MG63 (cell line): ENCODE measurements at regions not wholly inside any gene's neighbourhood (a gene's known extent, or its start where the extent isn't known, plus 50 kb on each side); places are given as distances from the start of the nearest gene placed in this dataset.
A peak's percentile ranks its signal among the peaks of the same experiment; 100 is the strongest.
"Not testable (repeated sequence)": the region's sequence is repeated elsewhere in the genome, so short reads cannot be mapped to it uniquely, and the experiment has no call there.

Experiments used
- DNase-seq: peaks from one replicate; pipeline ENCODE4 v3.0.0-alpha.2; 2020
- H3K27me3 ChIP-seq: fragments of 250-450 bp; sonication (Bioruptor Pico); 2 replicates; pipeline ENCODE4 v1.5.1; 2020; ENCODE audit warnings: mild to moderate bottlenecking, moderate library complexity
- H3K36me3 ChIP-seq: fragments of 250-450 bp; sonication (Bioruptor Pico); 2 replicates; pipeline ENCODE4 v1.5.1; 2020; ENCODE audit warnings: mild to moderate bottlenecking, moderate library complexity
- H3K4me3 ChIP-seq: fragments of 250-450 bp; sonication (Bioruptor Pico); 2 replicates; pipeline ENCODE4 v1.5.1; 2020; ENCODE audit warnings: mild to moderate bottlenecking, moderate library complexity
- H3K9me3 ChIP-seq: fragments of 250-450 bp; sonication (Bioruptor Pico); 2 replicates; pipeline ENCODE4 v1.5.1; 2020; ENCODE audit warnings: mild to moderate bottlenecking, moderate library complexity

DNA sequence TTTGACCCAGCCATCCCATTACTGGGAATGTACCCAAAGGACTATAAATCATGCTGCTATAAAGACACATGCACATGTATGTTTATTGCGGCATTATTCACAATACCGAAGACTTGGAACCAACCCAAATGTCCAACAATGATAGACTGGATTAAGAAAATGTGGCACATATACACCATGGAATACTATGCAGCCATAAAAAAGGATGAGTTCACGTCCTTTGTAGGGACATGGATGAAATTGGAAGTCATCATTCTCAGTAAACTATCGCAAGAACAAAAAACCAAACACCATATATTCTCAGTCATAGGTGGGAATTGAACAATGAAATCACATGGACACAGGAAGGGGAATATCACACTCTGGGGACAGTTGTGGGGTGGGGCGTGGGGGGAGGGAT is 170.4 kb downstream of the PPP1R3A start:
- not testable (repeated sequence) for H3K4me3 ChIP-seq, DNase-seq, H3K9me3 ChIP-seq, H3K27me3 ChIP-seq, H3K36me3 ChIP-seq

DNA sequence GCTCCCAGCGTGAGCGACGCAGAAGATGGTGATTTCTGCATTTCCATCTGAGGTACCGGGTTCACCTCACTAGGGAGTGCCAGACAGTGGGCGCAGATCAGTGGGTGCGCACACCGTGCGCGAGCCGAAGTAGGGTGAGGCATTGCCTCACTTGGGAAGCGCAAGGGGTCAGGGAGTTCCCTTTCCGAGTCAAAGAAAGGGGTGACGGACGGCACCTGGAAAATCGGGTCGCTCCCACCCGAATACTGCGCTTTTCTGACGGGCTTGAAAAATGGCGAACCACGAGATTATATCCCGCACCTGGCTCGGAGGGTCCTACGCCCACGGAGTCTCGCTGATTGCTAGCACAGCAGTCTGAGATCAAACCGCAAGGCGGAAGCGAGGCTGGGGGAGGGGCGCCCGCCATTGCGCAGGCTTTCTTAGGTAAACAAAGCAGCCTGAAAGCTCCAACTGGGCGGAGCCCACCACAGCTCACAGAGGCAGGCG is 175.8 kb downstream of the PPP1R3A start:
- H3K9me3 ChIP-seq, H3K36me3 ChIP-seq, H3K4me3 ChIP-seq, DNase-seq, H3K27me3 ChIP-seq: not testable (repeated sequence)

DNA sequence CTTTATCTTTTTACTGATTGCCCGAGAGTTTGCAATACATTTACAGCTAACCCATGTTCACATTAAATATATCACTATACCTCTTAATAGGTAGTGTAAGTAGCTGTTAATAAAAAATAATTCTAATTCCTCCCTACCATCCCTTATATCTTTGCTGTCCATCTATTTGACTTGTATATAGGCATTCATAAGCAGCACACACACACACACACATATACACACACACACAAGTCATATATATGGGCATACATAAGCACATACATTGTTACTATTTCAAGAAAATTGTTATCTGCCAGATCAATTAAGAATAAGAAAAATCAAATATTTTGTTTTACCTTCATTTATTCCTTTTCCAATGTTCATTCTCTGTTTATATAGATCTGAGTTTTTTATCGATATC is 176.4 kb downstream of the PPP1R3A start:
- Histone ChIP-seq H3K9me3 (no peaks in the 10 kb centered on the region), H3K4me3 (no peak overlapping the region), H3K27me3 (no peaks in the 10 kb centered on the region), H3K36me3 (no peaks in the 10 kb centered on the region)
- DNase-seq, result no peak

GRCh38 chr7:113731571-113731970 is 187.2 kb downstream of the PPP1R3A start:
- no peak for DNase-seq
- Histone ChIP-seq H3K27me3 (no peaks in the 10 kb centered on the region), H3K4me3 (no peak overlapping the region), H3K9me3 (no peaks in the 10 kb centered on the region), H3K36me3 (no peaks in the 10 kb centered on the region)

- Histone ChIP-seq H3K4me3 (no peak overlapping the region), H3K9me3 (no peaks in the 10 kb centered on the region), H3K36me3 (no peaks in the 10 kb centered on the region), H3K27me3 (no peaks in the 10 kb centered on the region)
- peak; percentile 28 for DNase-seq
Observed at GRCh38 chr7:113730309-113730955, 188.4 kb downstream of the PPP1R3A start.

DNA sequence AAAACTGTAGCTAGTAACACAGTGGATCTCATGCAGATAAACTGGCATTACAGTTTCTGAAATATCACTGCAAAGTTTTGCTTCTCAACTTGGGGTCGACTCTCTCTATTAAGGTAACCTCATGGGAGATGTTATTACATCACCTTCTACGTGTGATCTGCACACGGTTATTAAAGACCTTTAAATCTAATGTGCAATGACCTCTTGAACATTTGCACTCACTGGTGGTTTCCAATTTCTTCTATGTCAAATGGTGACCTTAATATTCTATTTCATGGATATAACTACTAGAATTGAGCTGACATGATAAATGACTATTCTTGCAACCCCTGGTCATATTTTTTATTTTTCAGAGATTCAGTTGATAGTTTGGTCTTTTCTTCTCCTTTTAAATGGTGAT is 191.3 kb downstream of the PPP1R3A start:
- no peak for DNase-seq
- Histone ChIP-seq H3K4me3 (no peak overlapping the region), H3K27me3 (no peaks in the 10 kb centered on the region), H3K36me3 (no peaks in the 10 kb centered on the region), H3K9me3 (no peaks in the 10 kb centered on the region)

- no peaks in the 10 kb centered on the region for H3K36me3 ChIP-seq
- H3K27me3 ChIP-seq, result no peaks in the 10 kb centered on the region
- H3K4me3 ChIP-seq, result no peak overlapping the region
- DNase-seq, result no peak
- no peaks in the 10 kb centered on the region for H3K9me3 ChIP-seq
Observed at GRCh38 chr7:113722006-113722405, 196.8 kb downstream of the PPP1R3A start.

GRCh38 chr7:113717739-113718138 is 201.1 kb downstream of the PPP1R3A start:
- Histone ChIP-seq H3K9me3 (no peaks in the 10 kb centered on the region), H3K27me3 (no peaks in the 10 kb centered on the region), H3K36me3 (no peaks in the 10 kb centered on the region), H3K4me3 (no peak overlapping the region)
- DNase-seq, result no peak

GRCh38 chr7:113715981-113716856 is 202.6 kb downstream of the PPP1R3A start:
- no peaks in the 10 kb centered on the region for H3K36me3 ChIP-seq
- H3K27me3 ChIP-seq, result no peaks in the 10 kb centered on the region
- no peaks in the 10 kb centered on the region for H3K9me3 ChIP-seq
- no peak for DNase-seq
- H3K4me3 ChIP-seq, result no peak overlapping the region

GRCh38 chr7:113715262-113715661 is 203.5 kb downstream of the PPP1R3A start:
- H3K36me3 ChIP-seq, result no peaks in the 10 kb centered on the region
- no peaks in the 10 kb centered on the region for H3K27me3 ChIP-seq
- H3K4me3 ChIP-seq, result no peak overlapping the region
- no peak for DNase-seq
- no peaks in the 10 kb centered on the region for H3K9me3 ChIP-seq

DNA sequence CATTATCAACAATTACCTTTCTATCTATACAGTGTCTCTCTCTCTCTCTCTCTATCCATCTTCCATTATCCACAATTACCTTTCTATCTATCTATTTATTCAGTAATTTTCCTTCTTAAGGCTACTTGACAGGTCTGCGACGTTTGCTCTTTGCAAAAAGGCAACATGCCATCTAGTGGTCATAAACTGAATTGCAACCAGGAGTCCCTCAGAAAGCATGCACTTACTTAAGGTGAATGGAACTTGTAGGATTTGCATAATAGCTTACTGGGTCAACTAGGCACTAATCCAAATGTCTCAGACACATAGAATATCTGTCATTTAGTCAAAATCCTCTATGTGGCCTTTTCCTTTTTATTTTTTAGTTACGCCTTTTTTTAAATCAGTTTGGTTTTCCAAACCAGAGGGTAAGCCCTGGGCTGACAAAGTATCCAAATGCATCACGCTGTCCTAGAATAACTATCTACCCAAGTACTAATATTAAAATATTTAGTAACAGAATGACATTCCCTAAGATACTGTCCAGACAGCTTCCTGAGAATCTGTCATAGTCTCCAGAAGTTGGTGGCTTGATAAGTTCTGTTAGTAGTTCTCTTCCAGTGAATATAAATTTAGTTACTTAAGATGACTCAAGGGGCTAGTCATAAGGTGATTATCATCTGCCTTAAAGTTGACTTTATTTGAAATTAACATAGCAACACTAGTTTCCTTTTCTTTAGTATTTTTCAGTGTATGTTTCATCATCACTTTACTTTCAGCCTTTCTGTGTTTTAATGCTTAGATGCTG is 208.3 kb downstream of the PPP1R3A start:
- Histone ChIP-seq H3K9me3 (no peaks in the 10 kb centered on the region), H3K36me3 (no peaks in the 10 kb centered on the region), H3K4me3 (no peak overlapping the region), H3K27me3 (no peaks in the 10 kb centered on the region)
- peak; percentile 10 for DNase-seq

GRCh38 chr7:113705439-113705838 is 213.4 kb downstream of the PPP1R3A start:
- H3K9me3 ChIP-seq, result no peaks in the 10 kb centered on the region
- no peaks in the 10 kb centered on the region for H3K36me3 ChIP-seq
- no peaks in the 10 kb centered on the region for H3K27me3 ChIP-seq
- H3K4me3 ChIP-seq, result no peak overlapping the region
- no peak for DNase-seq

DNA sequence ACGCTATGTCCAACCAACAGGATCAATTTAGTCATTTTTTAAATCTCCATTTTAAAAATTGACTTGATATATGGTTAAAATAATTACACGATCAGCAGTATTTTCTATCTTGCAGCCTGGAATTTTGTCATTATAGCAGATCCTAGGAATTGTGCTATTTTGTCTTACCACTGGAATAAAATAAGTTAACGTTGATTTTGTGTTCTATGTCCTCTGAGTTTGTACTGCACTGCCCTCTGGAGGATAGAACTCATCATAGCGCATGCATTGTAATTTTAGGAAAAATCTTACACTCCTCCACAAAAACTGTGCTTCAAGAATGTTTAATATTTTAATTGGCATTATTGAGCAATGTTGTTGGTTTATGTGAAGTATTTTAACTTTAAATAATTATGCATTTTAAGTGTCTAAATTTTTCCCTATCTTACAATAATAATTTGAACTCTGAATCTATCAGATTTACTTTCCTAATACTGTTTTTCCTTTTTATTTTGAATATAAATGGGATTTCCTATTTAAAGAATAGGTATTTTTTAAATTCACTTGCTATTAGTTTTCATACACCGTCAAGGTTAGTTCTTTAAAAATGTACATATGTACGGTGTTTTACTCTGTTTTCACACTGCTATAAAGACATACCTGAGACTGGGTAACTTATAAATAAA is 220.1 kb downstream of the PPP1R3A start:
- H3K4me3 ChIP-seq, result peak overlapping the region; percentile 5; the same call in 1 of the 2 replicates
- H3K27me3 ChIP-seq, result no peaks in the 10 kb centered on the region
- DNase-seq, result no peak
- H3K9me3 ChIP-seq, result no peaks in the 10 kb centered on the region
- no peaks in the 10 kb centered on the region for H3K36me3 ChIP-seq

DNA sequence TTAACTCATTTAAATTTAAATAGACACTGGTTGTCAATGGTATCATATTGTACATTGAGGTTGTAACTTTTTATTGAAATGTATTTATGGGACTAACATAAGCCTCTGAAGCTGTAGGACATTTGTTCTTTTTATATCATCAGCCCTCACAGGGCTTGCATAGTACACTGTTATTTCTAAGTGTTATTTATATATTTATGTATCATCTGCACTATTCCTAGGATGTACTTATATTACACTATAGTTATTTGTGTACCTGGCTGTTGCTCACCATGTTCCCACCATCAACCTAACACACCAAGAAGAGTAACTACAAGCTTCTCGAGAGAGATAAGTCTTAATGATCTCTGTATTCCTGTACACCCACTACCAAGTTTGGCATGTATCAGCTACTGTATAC is 224.7 kb downstream of the PPP1R3A start:
- Histone ChIP-seq H3K27me3 (no peaks in the 10 kb centered on the region), H3K36me3 (no peaks in the 10 kb centered on the region), H3K9me3 (no peaks in the 10 kb centered on the region), H3K4me3 (no peak overlapping the region)
- DNase-seq, result no peak

DNA sequence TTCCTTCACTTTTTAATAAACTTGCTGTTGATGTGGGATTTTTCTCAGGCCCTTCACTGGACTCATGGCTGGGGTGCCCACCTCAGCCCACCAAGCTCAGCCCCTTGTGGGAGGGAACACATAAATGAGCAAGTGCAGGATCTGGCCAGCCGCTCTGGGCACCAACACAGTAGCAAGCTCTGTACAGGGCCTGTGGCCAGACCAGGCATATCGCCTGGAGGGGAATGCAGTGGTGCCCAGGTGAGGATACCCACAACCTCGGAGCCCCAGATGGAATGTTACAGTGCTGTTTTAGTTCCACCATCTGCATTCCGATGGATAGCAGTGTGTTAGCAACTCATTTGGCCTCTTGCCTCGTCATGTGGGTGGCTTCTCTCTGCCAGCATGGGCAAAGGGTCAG is 234.6 kb downstream of the PPP1R3A start:
- Histone ChIP-seq H3K4me3 (no peak overlapping the region), H3K36me3 (no peaks in the 10 kb centered on the region), H3K27me3 (no peaks in the 10 kb centered on the region), H3K9me3 (no peaks in the 10 kb centered on the region)
- no peak for DNase-seq

- no peaks in the 10 kb centered on the region for H3K9me3 ChIP-seq
- no peak for DNase-seq
- no peak overlapping the region for H3K4me3 ChIP-seq
- no peaks in the 10 kb centered on the region for H3K27me3 ChIP-seq
- H3K36me3 ChIP-seq, result no peaks in the 10 kb centered on the region
Observed at GRCh38 chr7:113677811-113678210, 241.0 kb downstream of the PPP1R3A start.

DNA sequence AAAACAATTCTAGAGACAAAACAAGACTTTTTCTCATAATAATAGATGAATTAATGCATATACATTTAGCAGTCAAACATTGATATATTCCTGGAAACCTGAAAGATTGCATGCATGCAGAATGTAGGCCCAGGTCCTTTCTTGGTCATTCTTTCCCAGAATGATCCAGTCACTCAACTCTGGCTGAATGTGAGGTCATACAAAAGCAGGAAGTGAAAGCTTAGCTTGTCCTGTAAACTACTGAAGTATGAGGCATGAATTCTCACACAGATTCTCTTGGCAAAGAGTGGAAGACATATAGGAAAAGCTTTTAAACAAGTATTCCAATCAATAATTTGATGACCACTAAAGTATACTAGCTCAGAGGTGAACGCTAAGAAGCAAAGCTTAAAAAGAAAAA is 253.9 kb downstream of the PPP1R3A start:
- H3K36me3 ChIP-seq, result no peaks in the 10 kb centered on the region; the same call in 1 of the 2 replicates
- H3K4me3 ChIP-seq, result no peak overlapping the region
- no peak for DNase-seq
- no peaks in the 10 kb centered on the region for H3K27me3 ChIP-seq
- H3K9me3 ChIP-seq, result no peaks in the 10 kb centered on the region
